ENCODE measurements at regions not wholly inside any gene's neighbourhood (a gene's known extent, or its start where the extent isn't known, plus 50 kb on each side); places are given as distances from the start of the nearest gene placed in this dataset.

- DNase-seq (ENCODE audit: low spot score) = no peak
- TF ChIP-seq CTCF (IDR thresholded peaks at IDR 0.05) = no peak
- no peak for ATAC-seq (ENCODE audit: low FRiP score)
Measured at GRCh38 chr9:28031521-28032267, 458.4 kb upstream of the C9orf72 start.

GRCh38 chr9:28032268-28032590, 458.9 kb upstream of the C9orf72 start:
- ATAC-seq (ENCODE audit: low FRiP score) = no peak
- DNase-seq (ENCODE audit: low spot score) = no peak
- no peak for TF ChIP-seq CTCF (IDR thresholded peaks at IDR 0.05)

- DNase-seq (ENCODE audit: low spot score) (no peak), ATAC-seq (ENCODE audit: low FRiP score) (no peak)
- TF ChIP-seq CTCF (IDR thresholded peaks at IDR 0.05) = no peak
Measured at GRCh38 chr9:28034242-28034641, 461.0 kb upstream of the C9orf72 start.

- ATAC-seq (ENCODE audit: low FRiP score) = no peak
- DNase-seq (ENCODE audit: low spot score) = no peak
- TF ChIP-seq CTCF (IDR thresholded peaks at IDR 0.05) = no peak
Measured at GRCh38 chr9:28037968-28038367, 464.7 kb upstream of the C9orf72 start.

- TF ChIP-seq CTCF (IDR thresholded peaks at IDR 0.05) = no peak
- ATAC-seq (ENCODE audit: low FRiP score) = no peak
- no peak for DNase-seq (ENCODE audit: low spot score)
Measured at GRCh38 chr9:28045051-28045450, 471.8 kb upstream of the C9orf72 start.

- TF ChIP-seq CTCF (IDR thresholded peaks at IDR 0.05) = no peak
- no peak for DNase-seq (ENCODE audit: low spot score)
- ATAC-seq (ENCODE audit: low FRiP score) = no peak
Measured at GRCh38 chr9:28050046-28050445, 476.8 kb upstream of the C9orf72 start.

GRCh38 chr9:28050941-28051340, 477.7 kb upstream of the C9orf72 start:
- no peak for ATAC-seq (ENCODE audit: low FRiP score)
- DNase-seq (ENCODE audit: low spot score) = no peak
- no peak for TF ChIP-seq CTCF (IDR thresholded peaks at IDR 0.05)
